Vagina (tissue), 2 donors: ENCODE measurements at regions not wholly inside any gene's neighbourhood (a gene's known extent, or its start where the extent isn't known, plus 50 kb on each side); places are given as distances from the start of the nearest gene placed in this dataset.

ENCODE experiments used
- DNase-seq, 2 donors: peaks; one replicate each; pipeline ENCODE4 v3.0.0-alpha.2; 2017; ENCODE audit errors: extremely low spot score in 2 of 2
- H3K27ac ChIP-seq: fragments of 200-600 bp; sonication (generic); one replicate; pipeline ENCODE4 v1.5.1; 2019
- H3K27me3 ChIP-seq: fragments of 200-600 bp; sonication (generic); one replicate; pipeline ENCODE4 v1.5.1; 2019
- H3K36me3 ChIP-seq, 2 donors: fragments of 200-600 bp; sonication (generic); one replicate each; pipeline ENCODE4 v1.5.1; 2017 to 2019
- H3K4me1 ChIP-seq: fragments of 200-600 bp; sonication (generic); one replicate; pipeline ENCODE4 v1.5.1; 2019
- H3K4me3 ChIP-seq, 2 donors: fragments of 200-600 bp; sonication (generic); 1 replicate in 1 of 2; 2 replicates in 1 of 2; pipeline ENCODE4 v1.5.1; 2016 to 2019
- H3K9me3 ChIP-seq: fragments of 200-600 bp; sonication (generic); one replicate; pipeline ENCODE4 v1.5.1; 2019
- CTCF ChIP-seq, 3 experiments: fragments of 450-650 bp in 2 of 3; fragments of 200-600 bp in 1 of 3; sonication (generic) in 1 of 3; IDR thresholded peaks; one replicate each; pipeline ENCODE4 v1.5.1; 2017 to 2019; ENCODE audit warnings: antibody characterized with exemption in 3 of 3, mild to moderate bottlenecking in 2 of 3, moderate library complexity in 2 of 3
- POLR2A ChIP-seq, 2 donors: fragments of 450-650 bp; IDR thresholded peaks; one replicate each; pipeline ENCODE4 v1.6.1; 2017; ENCODE audit warnings: antibody characterized with exemption in 2 of 2, mild to moderate bottlenecking in 2 of 2, moderate library complexity in 2 of 2
- POLR2AphosphoS5 ChIP-seq, 2 donors: sonication (generic); formaldehyde crosslinking; IDR thresholded peaks; one replicate each; pipeline ENCODE4 v1.9.0; 2017; ENCODE audit warnings: antibody characterized with exemption in 2 of 2, mild to moderate bottlenecking in 2 of 2, low read depth in 1 of 2; ENCODE audit not compliant: insufficient read depth in 1 of 2
- intact Hi-C: fragments of 100-400 bp; cut with DNase I; formaldehyde crosslinking; loops from one replicate; pipeline ENCODE4 v1.15.1; 2023

- Histone ChIP-seq H3K27ac (no peak overlapping the region), H3K27me3 (no peaks in the 10 kb centered on the region), H3K36me3 (no peaks in the 10 kb centered on the region), H3K9me3 (no peaks in the 10 kb centered on the region), H3K4me1 (no peaks in the 10 kb centered on the region), H3K4me3 (no peak overlapping the region)
- DNase-seq, result no peak
- TF ChIP-seq POLR2A (IDR thresholded peaks at IDR 0.05) (no peak), CTCF (IDR thresholded peaks at IDR 0.05) (no peak), POLR2AphosphoS5 (IDR thresholded peaks at IDR 0.05; ENCODE audit: insufficient read depth in 1 of 2, low read depth in 1 of 2) (no peak)
- intact Hi-C loops, result no loop called here
Measured at GRCh38 chr20:60976913-60977312, 275.1 kb upstream of the CDH4 start.

DNA sequence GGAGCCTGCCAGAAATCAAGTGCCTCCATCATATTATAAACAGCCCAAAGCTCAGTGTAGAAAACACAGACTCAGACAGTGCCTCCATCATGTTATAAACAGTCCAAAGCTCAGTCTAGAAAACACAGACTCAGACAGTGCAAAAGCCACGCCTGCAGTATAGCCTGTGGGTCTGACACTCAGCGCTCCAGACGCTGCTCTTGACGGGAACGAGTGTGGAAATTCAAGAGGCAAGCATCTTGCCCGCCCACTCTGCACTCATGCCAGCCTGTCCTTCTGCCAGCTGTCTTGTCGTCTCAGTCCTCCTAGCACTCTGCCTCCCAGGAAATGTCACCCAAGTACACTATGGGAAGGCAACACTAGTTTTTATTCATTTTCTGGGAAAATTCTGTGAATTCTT is 274.2 kb upstream of the CDH4 start:
- Histone ChIP-seq H3K27me3 (no peaks in the 10 kb centered on the region), H3K36me3 (no peaks in the 10 kb centered on the region), H3K4me1 (no peaks in the 10 kb centered on the region), H3K27ac (no peak overlapping the region), H3K4me3 (no peak overlapping the region), H3K9me3 (no peaks in the 10 kb centered on the region)
- no peak for DNase-seq
- TF ChIP-seq POLR2A (IDR thresholded peaks at IDR 0.05), result no peak
- no peak for TF ChIP-seq CTCF (IDR thresholded peaks at IDR 0.05)
- no peak for TF ChIP-seq POLR2AphosphoS5 (IDR thresholded peaks at IDR 0.05; ENCODE audit: insufficient read depth in 1 of 2, low read depth in 1 of 2)
- intact Hi-C loops, result no loop called here

DNA sequence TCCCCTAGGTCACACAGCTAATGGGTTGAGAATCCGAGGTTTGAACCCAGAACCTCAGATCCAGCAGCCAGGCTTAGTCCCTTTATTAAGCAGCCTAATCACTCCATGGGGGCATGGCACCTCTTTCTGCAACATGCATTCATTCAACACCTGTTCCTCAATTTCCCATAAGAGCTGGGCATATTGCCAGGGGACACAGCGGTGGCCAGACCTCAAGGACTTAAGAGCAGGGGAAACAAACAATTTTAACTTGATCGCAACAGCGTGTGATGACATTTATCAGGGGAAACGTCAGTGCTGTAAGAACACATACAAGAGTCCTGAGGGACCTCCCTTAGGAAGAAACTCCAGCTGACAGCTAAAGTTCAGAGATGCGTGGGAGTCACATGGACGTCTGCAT is 267.4 kb upstream of the CDH4 start:
- no peaks in the 10 kb centered on the region for H3K36me3 ChIP-seq
- intact Hi-C loops, result no loop called here
- no peak for DNase-seq
- no peaks in the 10 kb centered on the region for H3K4me1 ChIP-seq
- TF ChIP-seq CTCF (IDR thresholded peaks at IDR 0.05) (no peak), POLR2A (IDR thresholded peaks at IDR 0.05) (no peak), POLR2AphosphoS5 (IDR thresholded peaks at IDR 0.05; ENCODE audit: insufficient read depth in 1 of 2, low read depth in 1 of 2) (no peak)
- no peak overlapping the region for H3K4me3 ChIP-seq
- no peaks in the 10 kb centered on the region for H3K27me3 ChIP-seq
- no peaks in the 10 kb centered on the region for H3K9me3 ChIP-seq
- no peak overlapping the region for H3K27ac ChIP-seq

- Histone ChIP-seq H3K4me3 (no peak overlapping the region), H3K9me3 (no peaks in the 10 kb centered on the region), H3K27me3 (no peaks in the 10 kb centered on the region), H3K36me3 (no peaks in the 10 kb centered on the region), H3K4me1 (no peaks in the 10 kb centered on the region), H3K27ac (no peak overlapping the region)
- intact Hi-C loops, result no loop called here
- TF ChIP-seq POLR2A (IDR thresholded peaks at IDR 0.05), result no peak
- TF ChIP-seq POLR2AphosphoS5 (IDR thresholded peaks at IDR 0.05; ENCODE audit: insufficient read depth in 1 of 2, low read depth in 1 of 2), result no peak
- TF ChIP-seq CTCF (IDR thresholded peaks at IDR 0.05), result no peak
- no peak for DNase-seq
Measured at GRCh38 chr20:60986506-60987156, 265.4 kb upstream of the CDH4 start.

DNA sequence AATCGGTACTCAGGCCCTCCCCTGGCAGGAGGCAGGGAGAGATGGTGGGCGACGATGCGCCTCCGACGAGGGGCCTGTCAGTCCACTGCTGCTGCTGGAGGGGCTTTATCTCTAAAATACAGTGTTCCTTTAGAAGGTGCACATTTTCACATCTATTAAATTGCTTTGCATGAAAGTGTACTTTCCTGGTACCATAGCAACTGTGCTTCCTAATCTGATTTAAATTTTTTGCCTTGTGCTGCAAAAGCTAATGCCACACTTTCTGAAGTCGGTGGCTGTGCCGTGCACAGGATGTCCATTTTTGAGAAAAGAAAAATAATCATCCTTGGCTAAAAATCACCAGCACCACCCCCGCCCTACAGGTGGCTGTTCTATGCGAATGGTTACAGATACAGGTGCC is 262.0 kb upstream of the CDH4 start:
- Histone ChIP-seq H3K27ac (no peak overlapping the region), H3K27me3 (no peaks in the 10 kb centered on the region), H3K9me3 (no peaks in the 10 kb centered on the region), H3K4me1 (no peaks in the 10 kb centered on the region), H3K4me3 (no peak overlapping the region), H3K36me3 (no peaks in the 10 kb centered on the region)
- no peak for DNase-seq
- no peak for TF ChIP-seq POLR2A (IDR thresholded peaks at IDR 0.05)
- no peak for TF ChIP-seq CTCF (IDR thresholded peaks at IDR 0.05)
- TF ChIP-seq POLR2AphosphoS5 (IDR thresholded peaks at IDR 0.05; ENCODE audit: insufficient read depth in 1 of 2, low read depth in 1 of 2), result no peak
- intact Hi-C loops, result no loop called here
